ENCODE measurements at regions not wholly inside any gene's neighbourhood (a gene's known extent, or its start where the extent isn't known, plus 50 kb on each side); places are given as distances from the start of the nearest gene placed in this dataset.

GRCh38 chr5:17829456-17829855, 195.2 kb downstream of the TAF11L14 start:
- no peak for TF ChIP-seq CTCF (IDR thresholded peaks at IDR 0.05; ENCODE audit: unreplicated experiment in 3 of 3)
- H3K27me3 Mint-ChIP-seq (ENCODE audit: low read depth) = no peaks in the 10 kb centered on the region
- H3K4me3 Mint-ChIP-seq = no peak overlapping the region
- H3K9me3 Mint-ChIP-seq = no peaks in the 10 kb centered on the region
- H3K27ac Mint-ChIP-seq = no peak overlapping the region
- no peaks in the 10 kb centered on the region for H3K36me3 Mint-ChIP-seq (ENCODE audit: low read depth)
- peaks cover 16% of the 10 kb centered on the region for H3K4me1 Mint-ChIP-seq

- peak overlapping the region; percentile 22 to 73 (median 60) for H3K27ac Mint-ChIP-seq
- no peak for TF ChIP-seq CTCF (IDR thresholded peaks at IDR 0.05; ENCODE audit: unreplicated experiment in 3 of 3)
- peaks cover 16% of the 10 kb centered on the region for H3K4me1 Mint-ChIP-seq
- H3K4me3 Mint-ChIP-seq = no peak overlapping the region
- H3K9me3 Mint-ChIP-seq = peaks cover 3% of the 10 kb centered on the region
- no peaks in the 10 kb centered on the region for H3K27me3 Mint-ChIP-seq (ENCODE audit: low read depth)
- H3K36me3 Mint-ChIP-seq (ENCODE audit: low read depth) = no peaks in the 10 kb centered on the region
These were observed 197.0 kb downstream of the TAF11L14 start for GRCh38 chr5:17831279-17831678.

- H3K36me3 Mint-ChIP-seq (ENCODE audit: low read depth) = no peaks in the 10 kb centered on the region
- peaks cover 15% of the 10 kb centered on the region for H3K9me3 Mint-ChIP-seq
- TF ChIP-seq CTCF (IDR thresholded peaks at IDR 0.05; ENCODE audit: unreplicated experiment in 3 of 3) = no peak
- H3K4me3 Mint-ChIP-seq = no peak overlapping the region
- peaks cover 16% of the 10 kb centered on the region for H3K4me1 Mint-ChIP-seq
- peak overlapping the region; percentile 22 to 80 (median 38) for H3K27ac Mint-ChIP-seq
- H3K27me3 Mint-ChIP-seq (ENCODE audit: low read depth) = no peaks in the 10 kb centered on the region
These were observed 198.9 kb downstream of the TAF11L14 start for GRCh38 chr5:17832949-17833745.

GRCh38 chr5:17837757-17838156, 203.5 kb downstream of the TAF11L14 start:
- TF ChIP-seq CTCF (IDR thresholded peaks at IDR 0.05; ENCODE audit: unreplicated experiment in 3 of 3) = no peak
- Mint-ChIP-seq H3K27ac (no peak overlapping the region), H3K27me3 (ENCODE audit: low read depth) (no peaks in the 10 kb centered on the region), H3K9me3 (peaks cover 30% of the 10 kb centered on the region), H3K4me1 (peaks cover 6% of the 10 kb centered on the region), H3K36me3 (ENCODE audit: low read depth) (no peaks in the 10 kb centered on the region), H3K4me3 (no peak overlapping the region)

GRCh38 chr5:17838469-17838868, 204.2 kb downstream of the TAF11L14 start:
- H3K27ac Mint-ChIP-seq = no peak overlapping the region
- H3K27me3 Mint-ChIP-seq (ENCODE audit: low read depth) = no peaks in the 10 kb centered on the region
- no peak overlapping the region for H3K4me3 Mint-ChIP-seq
- H3K9me3 Mint-ChIP-seq = peaks cover 30% of the 10 kb centered on the region
- H3K4me1 Mint-ChIP-seq = no peaks in the 10 kb centered on the region
- no peaks in the 10 kb centered on the region for H3K36me3 Mint-ChIP-seq (ENCODE audit: low read depth)
- no peak for TF ChIP-seq CTCF (IDR thresholded peaks at IDR 0.05; ENCODE audit: unreplicated experiment in 3 of 3)

GRCh38 chr5:17839848-17840247, 205.6 kb downstream of the TAF11L14 start:
- no peak overlapping the region for H3K27ac Mint-ChIP-seq
- peaks cover 34% of the 10 kb centered on the region for H3K9me3 Mint-ChIP-seq
- H3K27me3 Mint-ChIP-seq (ENCODE audit: low read depth) = no peaks in the 10 kb centered on the region
- H3K36me3 Mint-ChIP-seq (ENCODE audit: low read depth) = no peaks in the 10 kb centered on the region
- H3K4me1 Mint-ChIP-seq = no peaks in the 10 kb centered on the region
- H3K4me3 Mint-ChIP-seq = no peak overlapping the region
- no peak for TF ChIP-seq CTCF (IDR thresholded peaks at IDR 0.05; ENCODE audit: unreplicated experiment in 3 of 3)
